Peyer's patch (tissue), 4 donors: ENCODE measurements at regions not wholly inside any gene's neighbourhood (a gene's known extent, or its start where the extent isn't known, plus 50 kb on each side); places are given as distances from the start of the nearest gene placed in this dataset.

Experiments
- CTCF ChIP-seq, 6 experiments: fragments of 450-650 bp in 4 of 6; fragments of 200-600 bp in 2 of 6; sonication (generic) in 1 of 6; IDR thresholded peaks; one replicate each; pipeline ENCODE4 v1.5.1; 2017 to 2019; ENCODE audit warnings: antibody characterized with exemption in 6 of 6, mild to moderate bottlenecking in 3 of 6, moderate library complexity in 1 of 6
- POLR2A ChIP-seq, 2 donors: fragments of 450-650 bp; IDR thresholded peaks; one replicate each; pipeline ENCODE4 v1.5.1; 2017; ENCODE audit warnings: antibody characterized with exemption in 2 of 2, mild to moderate bottlenecking in 2 of 2, moderate library complexity in 2 of 2

DNA sequence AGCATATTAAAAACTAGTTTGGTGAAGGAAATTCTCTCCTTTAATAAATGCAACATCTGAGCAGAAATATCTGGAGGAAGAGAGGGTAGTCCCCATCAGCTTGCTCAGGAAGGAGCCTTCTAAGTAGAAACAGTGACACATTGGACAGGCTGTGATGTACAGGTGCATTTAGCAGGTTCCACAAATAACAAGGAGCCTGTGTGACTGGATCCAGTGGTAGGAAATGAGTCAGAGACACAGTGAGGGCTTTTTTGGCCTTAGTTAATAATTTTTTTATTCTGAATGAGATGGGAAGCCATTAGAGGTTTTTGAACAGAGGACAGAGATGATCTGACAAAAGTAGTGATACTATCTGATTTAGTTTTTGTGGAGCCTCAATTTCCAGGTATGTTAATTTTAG is 738.9 kb upstream of the PTBP2 start:
- TF ChIP-seq CTCF (IDR thresholded peaks at IDR 0.05), result no peak
- TF ChIP-seq POLR2A (IDR thresholded peaks at IDR 0.05), result no peak
